ENCODE measurements at regions not wholly inside any gene's neighbourhood (a gene's known extent, or its start where the extent isn't known, plus 50 kb on each side); places are given as distances from the start of the nearest gene placed in this dataset.

GRCh38 chr5:52692039-52692438 is 95.7 kb upstream of the ITGA1 start:
- in situ Hi-C loops (cut with HindIII; ENCODE audit: low pct_unique_long_range_greater_than_20kb, low sequenced_read_pairs), result no loop called here
- no peak for DNase-seq (ENCODE audit: low read depth)

- in situ Hi-C loops (cut with HindIII; ENCODE audit: low pct_unique_long_range_greater_than_20kb, low sequenced_read_pairs), result no loop called here
- DNase-seq (ENCODE audit: low read depth), result no peak
Measured at GRCh38 chr5:52692606-52693005, 95.1 kb upstream of the ITGA1 start.

GRCh38 chr5:52693280-52693679 is 94.4 kb upstream of the ITGA1 start:
- DNase-seq (ENCODE audit: low read depth), result no peak
- in situ Hi-C loops (cut with HindIII; ENCODE audit: low pct_unique_long_range_greater_than_20kb, low sequenced_read_pairs), result no loop called here

GRCh38 chr5:52693836-52694235 is 93.9 kb upstream of the ITGA1 start:
- in situ Hi-C loops (cut with HindIII; ENCODE audit: low pct_unique_long_range_greater_than_20kb, low sequenced_read_pairs), result no loop called here
- DNase-seq (ENCODE audit: low read depth), result no peak

- in situ Hi-C loops (cut with HindIII; ENCODE audit: low pct_unique_long_range_greater_than_20kb, low sequenced_read_pairs), result no loop called here
- no peak for DNase-seq (ENCODE audit: low read depth)
Measured at GRCh38 chr5:52694648-52695047, 93.1 kb upstream of the ITGA1 start.

GRCh38 chr5:52702877-52703276 is 84.8 kb upstream of the ITGA1 start:
- DNase-seq (ENCODE audit: low read depth), result no peak
- in situ Hi-C loops (cut with HindIII; ENCODE audit: low pct_unique_long_range_greater_than_20kb, low sequenced_read_pairs), result no loop called here

- in situ Hi-C loops (cut with HindIII; ENCODE audit: low pct_unique_long_range_greater_than_20kb, low sequenced_read_pairs), result no loop called here
- no peak for DNase-seq (ENCODE audit: low read depth)
Measured at GRCh38 chr5:52703321-52703720, 84.4 kb upstream of the ITGA1 start.

- in situ Hi-C loops (cut with HindIII; ENCODE audit: low pct_unique_long_range_greater_than_20kb, low sequenced_read_pairs), result no loop called here
- no peak for DNase-seq (ENCODE audit: low read depth)
Measured at GRCh38 chr5:52705720-52706119, 82.0 kb upstream of the ITGA1 start.

- in situ Hi-C loops (cut with HindIII; ENCODE audit: low pct_unique_long_range_greater_than_20kb, low sequenced_read_pairs), result no loop called here
- DNase-seq (ENCODE audit: low read depth), result no peak
Measured at GRCh38 chr5:52706775-52707174, 80.9 kb upstream of the ITGA1 start.

GRCh38 chr5:52707616-52708015 is 80.1 kb upstream of the ITGA1 start:
- in situ Hi-C loops (cut with HindIII; ENCODE audit: low pct_unique_long_range_greater_than_20kb, low sequenced_read_pairs), result no loop called here
- no peak for DNase-seq (ENCODE audit: low read depth)

GRCh38 chr5:52708463-52708862 is 79.3 kb upstream of the ITGA1 start:
- in situ Hi-C loops (cut with HindIII; ENCODE audit: low pct_unique_long_range_greater_than_20kb, low sequenced_read_pairs), result no loop called here
- no peak for DNase-seq (ENCODE audit: low read depth)

GRCh38 chr5:52709167-52709925 is 78.4 kb upstream of the ITGA1 start:
- no peak for DNase-seq (ENCODE audit: low read depth)
- in situ Hi-C loops (cut with HindIII; ENCODE audit: low pct_unique_long_range_greater_than_20kb, low sequenced_read_pairs), result no loop called here

- in situ Hi-C loops (cut with HindIII; ENCODE audit: low pct_unique_long_range_greater_than_20kb, low sequenced_read_pairs), result no loop called here
Measured at GRCh38 chr5:52710310-52710971, 77.3 kb upstream of the ITGA1 start.

GRCh38 chr5:52710972-52711596 is 76.6 kb upstream of the ITGA1 start:
- no peak for DNase-seq (ENCODE audit: low read depth)
- in situ Hi-C loops (cut with HindIII; ENCODE audit: low pct_unique_long_range_greater_than_20kb, low sequenced_read_pairs), result no loop called here

More at GRCh38 chr5:52710310-52710971, 77.3 kb upstream of the ITGA1 start:
- DNase-seq (ENCODE audit: low read depth), result no peak

GRCh38 chr5:52712354-52712753 is 75.4 kb upstream of the ITGA1 start:
- no peak for DNase-seq (ENCODE audit: low read depth)
- in situ Hi-C loops (cut with HindIII; ENCODE audit: low pct_unique_long_range_greater_than_20kb, low sequenced_read_pairs), result no loop called here

GRCh38 chr5:52725065-52725746 is 62.5 kb upstream of the ITGA1 start:
- no peak for DNase-seq (ENCODE audit: low read depth)
- in situ Hi-C loops (cut with HindIII; ENCODE audit: low pct_unique_long_range_greater_than_20kb, low sequenced_read_pairs), result no loop called here

- in situ Hi-C loops (cut with HindIII; ENCODE audit: low pct_unique_long_range_greater_than_20kb, low sequenced_read_pairs), result no loop called here
- no peak for DNase-seq (ENCODE audit: low read depth)
Measured at GRCh38 chr5:52725808-52726207, 61.9 kb upstream of the ITGA1 start.

- no peak for DNase-seq (ENCODE audit: low read depth)
- in situ Hi-C loops (cut with HindIII; ENCODE audit: low pct_unique_long_range_greater_than_20kb, low sequenced_read_pairs), result no loop called here
Measured at GRCh38 chr5:52727020-52727419, 60.7 kb upstream of the ITGA1 start.

- DNase-seq (ENCODE audit: low read depth), result no peak
- in situ Hi-C loops (cut with HindIII; ENCODE audit: low pct_unique_long_range_greater_than_20kb, low sequenced_read_pairs), result no loop called here
Measured at GRCh38 chr5:52727576-52727975, 60.1 kb upstream of the ITGA1 start.
